ENCODE measurements at regions not wholly inside any gene's neighbourhood (a gene's known extent, or its start where the extent isn't known, plus 50 kb on each side); places are given as distances from the start of the nearest gene placed in this dataset.

- Mint-ChIP-seq H3K9me3 (no peaks in the 10 kb centered on the region), H3K4me3 (no peak overlapping the region), H3K36me3 (ENCODE audit: low read depth) (no peaks in the 10 kb centered on the region), H3K4me1 (peaks cover 27% of the 10 kb centered on the region), H3K27me3 (ENCODE audit: insufficient read depth, low read depth, poor library complexity) (peaks cover 18% of the 10 kb centered on the region), H3K27ac (no peak overlapping the region)
- Histone ChIP-seq H3K4me2 (peak overlapping the region; percentile 38; the same call in 1 of the 2 replicates), H2AFZ (no peak overlapping the region), H3K79me2 (replicated peaks; ENCODE audit: insufficient read depth) (no peaks in the 10 kb centered on the region), H4K20me1 (replicated peaks; ENCODE audit: insufficient read depth) (no peaks in the 10 kb centered on the region), H3K9me2 (ENCODE audit: insufficient read depth) (no peaks in the 10 kb centered on the region), H3F3A (replicated peaks; ENCODE audit: low read depth) (no peaks in the 10 kb centered on the region), H3K36me3 (ENCODE audit: insufficient read depth) (no peaks in the 10 kb centered on the region), H3K4me3 (no peak overlapping the region), H3K4me1 (ENCODE audit: insufficient read depth) (no peaks in the 10 kb centered on the region; the same call in 1 of the 2 replicates), H3K27ac (ENCODE audit: low read depth) (no peak overlapping the region), H3K27me3 (ENCODE audit: insufficient read depth) (no peaks in the 10 kb centered on the region)
- no peak for DNase-seq (ENCODE audit: low spot score)
- no peak for ATAC-seq
- TF ChIP-seq ZNF462 (CRISPR knock-in tag; IDR thresholded peaks at IDR 0.05): no peak
- no peak for TF ChIP-seq ZNF331 (CRISPR knock-in tag; IDR thresholded peaks at IDR 0.05; ENCODE audit: low read depth)
- no peak for TF ChIP-seq EZH2 (IDR thresholded peaks at IDR 0.05; ENCODE audit: low read depth, unreplicated experiment)
- no peak for TF ChIP-seq ZNF114 (CRISPR knock-in tag; IDR thresholded peaks at IDR 0.05)
- no peak for TF ChIP-seq STAT1 (IDR thresholded peaks at IDR 0.05; ENCODE audit: unreplicated experiment)
- no peak for TF ChIP-seq CREB1 (CRISPR knock-in tag; IDR thresholded peaks at IDR 0.05; ENCODE audit: low read depth)
- TF ChIP-seq NANOG (IDR thresholded peaks at IDR 0.05; ENCODE audit: borderline replicate concordance): no peak
- no peak for TF ChIP-seq POLR2AphosphoS5 (IDR thresholded peaks at IDR 0.05; ENCODE audit: low read depth)
- TF ChIP-seq REST (IDR thresholded peaks at IDR 0.05; ENCODE audit: unreplicated experiment): no peak
- no peak for TF ChIP-seq ETS1 (IDR thresholded peaks at IDR 0.05)
- no peak for TF ChIP-seq CTCF (conservative IDR thresholded peaks at IDR 0.05; ENCODE audit: low read depth in 2 of 2)
- no peak for TF ChIP-seq JUNB (IDR thresholded peaks at IDR 0.05; ENCODE audit: unreplicated experiment)
Measured at GRCh38 chr22:48147831-48148230, 1385.4 kb downstream of the TBC1D22A start.

All from GM23338 (cell line).